Small intestine (tissue), 7 donors: ENCODE measurements at regions not wholly inside any gene's neighbourhood (a gene's known extent, or its start where the extent isn't known, plus 50 kb on each side); places are given as distances from the start of the nearest gene placed in this dataset.
"Not testable (repeated sequence)": the region's sequence is repeated elsewhere in the genome, so short reads cannot be mapped to it uniquely, and the experiment has no call there.

Experiments
- DNase-seq, 2 donors: peaks; one replicate each; pipeline versions ENCODE4 v3.0.0 to v3.0.0-alpha.2; 2013
- FAIRE-seq: peaks from 2 replicates; lab custom pipeline; 2012; peaks lifted over from hg19 to GRCh38; lab: Jason Lieb, UNC
- H3K27ac ChIP-seq, 3 donors: one replicate each; pipeline ENCODE4 v1.5.1; 2013; ENCODE audit warnings: low read length in 2 of 3, mild to moderate bottlenecking in 2 of 3, control low read depth in 1 of 3, inconsistent platforms in 1 of 3, low read depth in 1 of 3, moderate library complexity in 1 of 3
- H3K27me3 ChIP-seq, 3 donors: one replicate each; pipeline ENCODE4 v1.6.1; 2013; ENCODE audit warnings: low read length in 3 of 3, inconsistent platforms in 1 of 3; ENCODE audit not compliant: control insufficient read depth in 3 of 3, insufficient read depth in 3 of 3
- H3K36me3 ChIP-seq, 3 donors: one replicate each; pipeline ENCODE4 v1.6.1; 2013; ENCODE audit warnings: low read length in 3 of 3, inconsistent platforms in 1 of 3, low read depth in 1 of 3, mild to moderate bottlenecking in 1 of 3, moderate library complexity in 1 of 3; ENCODE audit not compliant: control insufficient read depth in 3 of 3, insufficient read depth in 2 of 3
- H3K4me1 ChIP-seq, 3 donors: one replicate each; pipeline ENCODE4 v1.6.1; 2013; ENCODE audit warnings: low read length in 2 of 3, inconsistent platforms in 1 of 3, low read depth in 1 of 3, mild to moderate bottlenecking in 1 of 3, moderate library complexity in 1 of 3; ENCODE audit not compliant: control insufficient read depth in 3 of 3, insufficient read depth in 2 of 3
- H3K4me3 ChIP-seq, 3 donors: one replicate each; pipeline ENCODE4 v1.5.1; 2013; ENCODE audit warnings: low read length in 3 of 3, control low read depth in 1 of 3, inconsistent platforms in 1 of 3, low read depth in 1 of 3, mild to moderate bottlenecking in 1 of 3, moderate library complexity in 1 of 3
- H3K9me3 ChIP-seq, 2 donors: one replicate each; pipeline ENCODE4 v1.6.1; 2013; ENCODE audit warnings: low read depth in 1 of 2, low read length in 1 of 2; ENCODE audit not compliant: control insufficient read depth in 2 of 2, insufficient read depth in 1 of 2
- WGBS, 3 donors: extraction: QIAGEN DNeasy Blood & Tissue Kit; methylation state at CpG; one replicate each; pipeline ENCODE4 v1.1.7; 2013; 5-methylcytosine and 5-hydroxymethylcytosine counted together
- donor health status: healthy with polysubstance abuse.
- donor health status: control.
- donor health status: control.
- donor health status: Bipolar disorder and iron deficiency.
- donor health status: healthy.

DNA sequence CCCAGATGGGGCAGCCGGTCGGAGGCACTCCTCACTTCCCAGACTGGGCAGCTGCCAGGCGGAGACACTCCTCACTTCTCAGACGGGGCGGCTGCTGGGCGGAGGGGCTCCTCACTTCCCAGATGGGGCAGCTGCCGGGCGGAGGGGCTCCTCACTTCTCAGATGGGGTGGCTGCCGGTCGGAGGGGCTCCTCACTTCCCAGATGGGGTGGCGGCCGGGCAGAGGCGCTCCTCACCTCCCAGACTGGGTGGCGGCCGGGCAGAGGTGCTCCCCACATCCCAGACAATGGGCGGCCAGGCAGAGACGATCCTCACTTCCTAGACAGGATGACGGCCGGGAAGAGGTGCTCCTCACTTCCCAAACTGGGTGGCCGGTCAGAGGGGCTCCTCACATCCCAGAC lies 55.2 kb upstream of the DHRS4 start:
- not testable (repeated sequence) for H3K36me3 ChIP-seq, FAIRE-seq, H3K27me3 ChIP-seq, H3K27ac ChIP-seq, H3K9me3 ChIP-seq, H3K4me3 ChIP-seq, DNase-seq, H3K4me1 ChIP-seq
- WGBS, 3 donors = 90 to 94% (median 90%) methylated on average over 19 to 20 of the region's 20 CpGs

DNA sequence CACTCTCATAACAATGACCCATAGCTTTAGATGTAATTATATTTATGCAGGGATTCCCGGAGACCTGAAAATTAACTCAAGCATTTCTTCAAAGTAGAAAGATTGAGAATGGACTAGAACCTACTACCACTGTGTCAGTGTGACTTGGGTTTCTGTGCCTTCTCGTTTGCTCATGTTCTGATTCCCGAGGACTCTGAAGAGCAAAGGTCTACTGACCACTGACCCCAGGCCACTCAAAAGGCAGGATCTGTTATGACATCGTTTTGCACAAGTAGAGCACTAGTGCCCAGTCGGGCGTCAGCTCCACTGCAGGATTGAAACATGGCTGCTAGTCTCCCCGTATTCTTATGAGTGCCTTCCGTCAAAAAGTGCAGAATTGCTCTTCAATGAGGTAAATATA lies 53.8 kb upstream of the DHRS4 start:
- WGBS, 3 donors = 89 to 95% (median 91%) methylated on average over 8 of the region's 8 CpGs

GRCh38 chr14:23903442-23903841 lies 50.1 kb upstream of the DHRS4 start:
- WGBS, 3 donors = 21 to 57% (median 33%) methylated on average over 4 of the region's 4 CpGs
- no peak overlapping the region for H3K27ac ChIP-seq
- H3K4me3 ChIP-seq = no peak overlapping the region
- peaks cover 0 to 2% (median 0%) of the 10 kb centered on the region in 3 donors for H3K27me3 ChIP-seq
- DNase-seq = peak; percentile 30 to 52
- peaks cover 0 to 6% (median 0%) of the 10 kb centered on the region in 3 donors for H3K4me1 ChIP-seq
- FAIRE-seq = no peak
- no peaks in the 10 kb centered on the region for H3K36me3 ChIP-seq
- no peaks in the 10 kb centered on the region for H3K9me3 ChIP-seq

More for the DNA sequence above, 53.8 kb upstream of the DHRS4 start:
- H3K4me3 ChIP-seq = no peak overlapping the region
- DNase-seq (no peak), FAIRE-seq (no peak)
- no peak overlapping the region for H3K27ac ChIP-seq
- peaks cover 0 to 2% (median 0%) of the 10 kb centered on the region in 3 donors for H3K27me3 ChIP-seq
- no peaks in the 10 kb centered on the region for H3K9me3 ChIP-seq
- H3K4me1 ChIP-seq = peaks cover 0 to 6% (median 0%) of the 10 kb centered on the region in 3 donors
- no peaks in the 10 kb centered on the region for H3K36me3 ChIP-seq
